Smooth muscle cell (in vitro differentiated cells): ENCODE measurements at regions not wholly inside any gene's neighbourhood (a gene's known extent, or its start where the extent isn't known, plus 50 kb on each side); places are given as distances from the start of the nearest gene placed in this dataset.

Experiments
- DNase-seq: peaks from one replicate; lab custom pipeline; 2025; ENCODE audit not compliant: unreplicated experiment; lab: John Stamatoyannopoulos, UW
- H2AFZ ChIP-seq: fragments of 200-600 bp; sonication (generic); 2 replicates; pipeline ENCODE4 v1.6.0; 2016; ENCODE audit warnings: antibody characterized with exemption, low read depth, mild to moderate bottlenecking
- H3F3A ChIP-seq: fragments of 200-600 bp; sonication (generic); 2 replicates; pipeline ENCODE4 v1.6.0; 2017; ENCODE audit warnings: antibody characterized with exemption, low read depth
- H3K27ac ChIP-seq: fragments of 200-600 bp; sonication (generic); 2 replicates; pipeline ENCODE4 v1.5.1; 2016; ENCODE audit warnings: low read depth, mild to moderate bottlenecking
- H3K27me3 ChIP-seq: fragments of 200-600 bp; sonication (generic); 2 replicates; pipeline ENCODE4 v1.6.1; 2016; ENCODE audit warnings: low read depth, mild to moderate bottlenecking
- H3K36me3 ChIP-seq: fragments of 200-600 bp; sonication (generic); 2 replicates; pipeline ENCODE4 v1.5.1; 2016; ENCODE audit warnings: low read depth
- H3K4me1 ChIP-seq: fragments of 200-600 bp; sonication (generic); 2 replicates; pipeline ENCODE4 v1.5.1; 2016; ENCODE audit warnings: low read depth
- H3K4me2 ChIP-seq: fragments of 200-600 bp; sonication (generic); 2 replicates; pipeline ENCODE4 v1.6.0; 2016; ENCODE audit warnings: mild to moderate bottlenecking
- H3K4me3 ChIP-seq: fragments of 200-600 bp; sonication (generic); 2 replicates; pipeline ENCODE4 v1.5.1; 2016; ENCODE audit warnings: mild to moderate bottlenecking
- H3K79me2 ChIP-seq: fragments of 200-600 bp; sonication (generic); 2 replicates; pipeline ENCODE4 v1.6.0; 2016; ENCODE audit warnings: low read depth, mild to moderate bottlenecking
- H3K9ac ChIP-seq: fragments of 200-600 bp; sonication (generic); 2 replicates; pipeline ENCODE4 v1.6.0; 2016; ENCODE audit warnings: low read depth
- H3K9me3 ChIP-seq: fragments of 200-600 bp; sonication (generic); replicated peaks from 2 replicates; pipeline ENCODE4 v1.5.1; 2016; ENCODE audit warnings: low read depth
- H4K20me1 ChIP-seq: fragments of 200-600 bp; sonication (generic); 2 replicates; pipeline ENCODE4 v1.6.0; 2016; ENCODE audit warnings: low read depth
- WGBS: methylation state at CpG from one replicate; pipeline ENCODE4 v1.1.7; 2016; ENCODE audit warnings: low lambda C conversion rate; 5-methylcytosine and 5-hydroxymethylcytosine counted together
- TF ChIP-seq, protein P1 (sequence below): fragments of 200-600 bp; sonication (generic); IDR thresholded peaks from 2 replicates; pipeline ENCODE4 v1.5.1; 2017; ENCODE audit warnings: borderline replicate concordance, mild to moderate bottlenecking, antibody characterized with exemption; ENCODE audit not compliant: insufficient read depth, poor library complexity, severe bottlenecking

GRCh38 chr7:27472043-27472442 is 190.6 kb downstream of the HIBADH start:
- no peak overlapping the region for H3K4me3 ChIP-seq
- no peak overlapping the region for H2AFZ ChIP-seq
- H3K36me3 ChIP-seq = no peaks in the 10 kb centered on the region
- no peak overlapping the region for H3K4me2 ChIP-seq
- H3K9me3 ChIP-seq = no peaks in the 10 kb centered on the region
- H4K20me1 ChIP-seq = no peaks in the 10 kb centered on the region
- H3K27ac ChIP-seq = no peak overlapping the region
- no peak for DNase-seq
- H3K27me3 ChIP-seq = no peaks in the 10 kb centered on the region
- H3K4me1 ChIP-seq = no peaks in the 10 kb centered on the region
- no peaks in the 10 kb centered on the region for H3K79me2 ChIP-seq
- TF ChIP-seq, protein P1, sequence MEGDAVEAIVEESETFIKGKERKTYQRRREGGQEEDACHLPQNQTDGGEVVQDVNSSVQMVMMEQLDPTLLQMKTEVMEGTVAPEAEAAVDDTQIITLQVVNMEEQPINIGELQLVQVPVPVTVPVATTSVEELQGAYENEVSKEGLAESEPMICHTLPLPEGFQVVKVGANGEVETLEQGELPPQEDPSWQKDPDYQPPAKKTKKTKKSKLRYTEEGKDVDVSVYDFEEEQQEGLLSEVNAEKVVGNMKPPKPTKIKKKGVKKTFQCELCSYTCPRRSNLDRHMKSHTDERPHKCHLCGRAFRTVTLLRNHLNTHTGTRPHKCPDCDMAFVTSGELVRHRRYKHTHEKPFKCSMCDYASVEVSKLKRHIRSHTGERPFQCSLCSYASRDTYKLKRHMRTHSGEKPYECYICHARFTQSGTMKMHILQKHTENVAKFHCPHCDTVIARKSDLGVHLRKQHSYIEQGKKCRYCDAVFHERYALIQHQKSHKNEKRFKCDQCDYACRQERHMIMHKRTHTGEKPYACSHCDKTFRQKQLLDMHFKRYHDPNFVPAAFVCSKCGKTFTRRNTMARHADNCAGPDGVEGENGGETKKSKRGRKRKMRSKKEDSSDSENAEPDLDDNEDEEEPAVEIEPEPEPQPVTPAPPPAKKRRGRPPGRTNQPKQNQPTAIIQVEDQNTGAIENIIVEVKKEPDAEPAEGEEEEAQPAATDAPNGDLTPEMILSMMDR = no peak
- no peak overlapping the region for H3K9ac ChIP-seq
- 90% methylated on average over 4 of the region's 4 CpGs for WGBS
- H3F3A ChIP-seq = no peaks in the 10 kb centered on the region
